ENCODE measurements at regions not wholly inside any gene's neighbourhood (a gene's known extent, or its start where the extent isn't known, plus 50 kb on each side); places are given as distances from the start of the nearest gene placed in this dataset.
A peak's percentile ranks its signal among the peaks of the same experiment; 100 is the strongest.
"Not testable (repeated sequence)": the region's sequence is repeated elsewhere in the genome, so short reads cannot be mapped to it uniquely, and the experiment has no call there.

DNA sequence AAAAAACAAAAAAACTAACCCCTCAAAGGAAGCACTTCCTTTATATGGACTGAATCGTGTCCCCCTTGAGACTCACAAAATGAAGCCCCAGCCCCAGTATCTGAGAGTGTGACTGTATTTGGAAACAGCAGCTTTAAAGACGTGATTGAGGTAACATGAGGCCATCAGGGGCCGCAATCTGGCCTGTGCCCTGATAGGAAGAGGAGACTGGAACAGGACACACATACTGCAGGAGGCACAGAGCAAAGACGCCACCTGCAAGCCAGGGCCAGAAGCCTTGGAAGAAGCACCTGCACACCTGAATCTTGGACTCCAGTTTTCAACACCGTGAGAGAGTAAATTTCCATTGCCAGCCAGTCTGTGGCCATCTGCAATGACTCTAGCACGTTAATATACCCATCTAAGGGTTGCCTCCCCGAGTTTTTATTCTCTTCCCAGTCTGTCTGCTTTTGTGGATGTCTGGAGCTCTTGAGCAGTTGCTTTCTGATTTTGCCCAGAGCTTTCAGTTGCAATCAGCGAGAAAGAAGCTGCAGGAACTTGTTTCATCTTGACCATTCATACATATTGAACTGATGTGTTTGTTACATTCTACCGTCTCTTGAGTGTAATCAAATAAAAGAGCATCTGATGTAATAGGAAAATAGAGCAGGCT lies 775.8 kb upstream of the TPTE start:
- DNase-seq; H3K27ac Mint-ChIP-seq; H3K4me3 Mint-ChIP-seq; H3K27me3 ChIP-seq (ENCODE audit: control insufficient read depth, insufficient read depth, low read length, poor library complexity, severe bottlenecking); H3K27me3 Mint-ChIP-seq (ENCODE audit: insufficient read depth); H3K4me1 ChIP-seq (ENCODE audit: control insufficient read depth, insufficient read depth, low read length); H3K9me3 Mint-ChIP-seq; H3K27ac ChIP-seq (ENCODE audit: low read depth, low read length); H3K4me3 ChIP-seq (ENCODE audit: low read length); H3K36me3 ChIP-seq (ENCODE audit: control insufficient read depth, insufficient read depth, low read length); H3K4me1 Mint-ChIP-seq; H3K9ac ChIP-seq (ENCODE audit: extremely low read depth, low read length, poor library complexity, severe bottlenecking); H3K36me3 Mint-ChIP-seq (ENCODE audit: low read depth): not testable (repeated sequence)
- WGBS, 2 experiments (ENCODE audit: insufficient coverage in 1 of 2, insufficient read length in 1 of 2): 41 to 51% methylated on average over 7 to 9 of the region's 9 CpGs
- H3K9me3 ChIP-seq (ENCODE audit: control insufficient read depth, low read length): peaks cover 88% of the 10 kb centered on the region

DNA sequence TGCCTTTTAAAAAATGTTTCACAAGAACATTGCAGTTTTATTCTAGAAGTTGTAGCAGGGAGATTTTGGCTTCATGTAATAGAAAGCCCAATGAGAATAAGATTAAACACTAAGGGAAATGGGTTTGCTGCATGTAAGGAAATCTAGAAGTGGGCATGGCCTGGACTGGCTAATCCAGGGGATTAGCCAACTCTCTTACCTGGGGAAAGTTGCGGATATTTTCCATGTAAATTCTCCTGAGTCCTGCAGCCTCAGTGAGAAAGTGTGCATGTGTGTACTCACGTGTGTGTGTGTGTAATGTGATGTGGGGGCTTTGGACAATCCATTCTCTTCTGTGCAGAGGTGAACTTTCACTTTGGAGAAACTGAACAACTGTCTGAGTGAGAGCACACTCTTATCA lies 775.1 kb upstream of the TPTE start:
- H3K27ac Mint-ChIP-seq; H3K36me3 Mint-ChIP-seq (ENCODE audit: low read depth); H3K27me3 ChIP-seq (ENCODE audit: control insufficient read depth, insufficient read depth, low read length, poor library complexity, severe bottlenecking); H3K9me3 Mint-ChIP-seq; H3K27me3 Mint-ChIP-seq (ENCODE audit: insufficient read depth); H3K4me1 Mint-ChIP-seq; H3K9ac ChIP-seq (ENCODE audit: extremely low read depth, low read length, poor library complexity, severe bottlenecking); H3K27ac ChIP-seq (ENCODE audit: low read depth, low read length); H3K4me3 ChIP-seq (ENCODE audit: low read length); H3K4me1 ChIP-seq (ENCODE audit: control insufficient read depth, insufficient read depth, low read length); DNase-seq; H3K4me3 Mint-ChIP-seq; H3K36me3 ChIP-seq (ENCODE audit: control insufficient read depth, insufficient read depth, low read length): not testable (repeated sequence)
- H3K9me3 ChIP-seq (ENCODE audit: control insufficient read depth, low read length): peaks cover 88% of the 10 kb centered on the region
- WGBS, 2 experiments (ENCODE audit: insufficient coverage in 1 of 2, insufficient read length in 1 of 2): 44% methylated on average over 2 of the region's 2 CpGs; no CpG with 5 or more reads in 1 of the 2 experiments

DNA sequence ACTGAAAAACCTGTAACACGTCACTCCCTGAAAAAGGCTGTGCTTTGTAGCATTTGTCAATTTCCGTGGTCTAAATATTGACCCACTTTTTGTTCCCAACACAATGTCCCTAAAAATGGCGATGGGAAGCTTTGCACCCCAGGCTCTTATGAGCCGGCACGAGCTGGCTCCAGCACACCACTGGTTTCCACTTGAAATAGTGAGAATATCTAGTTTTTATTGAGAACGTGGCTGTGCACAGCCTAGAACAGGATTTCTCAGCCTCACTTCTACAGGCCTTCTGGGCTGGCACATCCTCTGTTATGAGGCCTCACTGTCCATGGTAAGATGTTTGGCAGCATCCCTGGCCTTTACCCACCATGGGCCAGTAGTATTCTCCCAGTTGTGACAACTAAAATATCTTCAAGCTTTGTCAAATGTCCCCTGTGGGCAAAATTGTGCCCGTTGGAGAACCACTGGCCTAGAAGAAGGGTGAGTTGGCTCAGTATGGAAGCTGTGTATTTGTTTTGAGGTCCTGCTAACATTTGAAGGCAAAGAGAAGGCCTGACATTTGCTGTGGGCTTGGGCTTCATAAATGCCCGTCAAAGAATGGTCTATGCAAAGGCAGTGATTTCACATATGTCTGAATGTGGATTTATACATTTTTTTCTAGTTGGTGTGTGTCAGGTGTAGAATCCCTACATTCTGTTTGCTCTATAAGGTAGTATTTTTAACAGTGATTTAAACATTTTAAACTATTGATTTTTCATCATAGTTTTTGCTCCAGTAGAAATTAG lies 774.4 kb upstream of the TPTE start:
- not testable (repeated sequence) for DNase-seq; H3K9ac ChIP-seq (ENCODE audit: extremely low read depth, low read length, poor library complexity, severe bottlenecking); H3K27me3 ChIP-seq (ENCODE audit: control insufficient read depth, insufficient read depth, low read length, poor library complexity, severe bottlenecking); H3K36me3 ChIP-seq (ENCODE audit: control insufficient read depth, insufficient read depth, low read length); H3K4me1 Mint-ChIP-seq; H3K27ac Mint-ChIP-seq; H3K9me3 Mint-ChIP-seq; H3K4me3 ChIP-seq (ENCODE audit: low read length); H3K36me3 Mint-ChIP-seq (ENCODE audit: low read depth); H3K27me3 Mint-ChIP-seq (ENCODE audit: insufficient read depth); H3K4me1 ChIP-seq (ENCODE audit: control insufficient read depth, insufficient read depth, low read length); H3K4me3 Mint-ChIP-seq; H3K27ac ChIP-seq (ENCODE audit: low read depth, low read length)
- 61 to 64% methylated on average over 7 of the region's 8 CpGs for WGBS, 2 experiments (ENCODE audit: insufficient coverage in 1 of 2, insufficient read length in 1 of 2)
- H3K9me3 ChIP-seq (ENCODE audit: control insufficient read depth, low read length): peaks cover 88% of the 10 kb centered on the region

DNA sequence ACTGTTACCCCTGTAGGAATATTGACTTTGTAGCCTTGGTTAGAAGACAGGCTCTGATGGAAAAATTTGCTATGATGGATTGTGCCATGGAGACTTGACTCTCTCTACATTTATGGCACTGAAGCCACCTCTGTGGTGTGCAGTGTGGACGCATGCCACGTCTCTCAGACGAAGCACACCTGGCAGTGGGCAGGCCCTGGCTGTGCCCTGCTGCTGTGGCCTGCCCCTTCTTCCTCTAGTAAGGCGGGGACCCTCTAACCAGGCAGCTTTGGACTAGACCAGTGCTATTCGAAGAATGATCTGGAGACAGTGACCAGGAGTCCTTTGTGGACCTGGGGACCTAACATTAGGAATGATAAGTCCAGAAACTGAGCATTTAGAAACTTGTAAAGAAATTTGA lies 773.5 kb upstream of the TPTE start:
- peaks cover 90% of the 10 kb centered on the region for H3K9me3 ChIP-seq (ENCODE audit: control insufficient read depth, low read length)
- not testable (repeated sequence) for H3K27me3 Mint-ChIP-seq (ENCODE audit: insufficient read depth); H3K9me3 Mint-ChIP-seq; H3K27ac Mint-ChIP-seq; H3K4me1 ChIP-seq (ENCODE audit: control insufficient read depth, insufficient read depth, low read length); H3K36me3 ChIP-seq (ENCODE audit: control insufficient read depth, insufficient read depth, low read length); H3K4me1 Mint-ChIP-seq; H3K9ac ChIP-seq (ENCODE audit: extremely low read depth, low read length, poor library complexity, severe bottlenecking); H3K4me3 ChIP-seq (ENCODE audit: low read length); H3K36me3 Mint-ChIP-seq (ENCODE audit: low read depth); DNase-seq; H3K27me3 ChIP-seq (ENCODE audit: control insufficient read depth, insufficient read depth, low read length, poor library complexity, severe bottlenecking); H3K27ac ChIP-seq (ENCODE audit: low read depth, low read length); H3K4me3 Mint-ChIP-seq
- 65 to 67% methylated on average over 1 to 5 of the region's 5 CpGs for WGBS, 2 experiments (ENCODE audit: insufficient coverage in 1 of 2, insufficient read length in 1 of 2)

DNA sequence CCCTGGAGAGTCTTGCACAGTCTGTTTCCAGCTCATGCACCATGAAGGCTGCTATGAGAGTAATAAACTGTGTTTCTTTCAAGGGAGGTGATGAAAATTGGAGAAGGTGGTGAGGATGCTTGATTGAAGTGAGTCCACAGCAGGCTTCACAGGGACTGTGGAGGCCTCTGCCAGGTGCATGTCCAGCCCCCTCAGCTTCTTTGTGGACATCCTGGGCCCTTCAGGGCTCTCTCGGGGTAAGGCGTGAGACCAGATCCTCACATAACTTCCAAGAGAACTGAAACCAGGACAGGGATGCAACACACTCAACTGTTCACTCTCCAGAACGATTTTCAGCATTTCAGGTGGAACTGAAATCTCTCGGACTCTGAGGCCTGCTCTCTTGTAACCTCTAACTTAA lies 772.9 kb upstream of the TPTE start:
- not testable (repeated sequence) for H3K36me3 ChIP-seq (ENCODE audit: control insufficient read depth, insufficient read depth, low read length); H3K27me3 Mint-ChIP-seq (ENCODE audit: insufficient read depth); H3K9ac ChIP-seq (ENCODE audit: extremely low read depth, low read length, poor library complexity, severe bottlenecking); H3K4me1 Mint-ChIP-seq; H3K4me3 ChIP-seq (ENCODE audit: low read length); H3K4me3 Mint-ChIP-seq; H3K36me3 Mint-ChIP-seq (ENCODE audit: low read depth); H3K4me1 ChIP-seq (ENCODE audit: control insufficient read depth, insufficient read depth, low read length); H3K27ac ChIP-seq (ENCODE audit: low read depth, low read length); DNase-seq; H3K27ac Mint-ChIP-seq; H3K27me3 ChIP-seq (ENCODE audit: control insufficient read depth, insufficient read depth, low read length, poor library complexity, severe bottlenecking); H3K9me3 Mint-ChIP-seq
- 50 to 65% methylated on average over 4 of the region's 4 CpGs for WGBS, 2 experiments (ENCODE audit: insufficient coverage in 1 of 2, insufficient read length in 1 of 2)
- H3K9me3 ChIP-seq (ENCODE audit: control insufficient read depth, low read length): peaks cover 91% of the 10 kb centered on the region

DNA sequence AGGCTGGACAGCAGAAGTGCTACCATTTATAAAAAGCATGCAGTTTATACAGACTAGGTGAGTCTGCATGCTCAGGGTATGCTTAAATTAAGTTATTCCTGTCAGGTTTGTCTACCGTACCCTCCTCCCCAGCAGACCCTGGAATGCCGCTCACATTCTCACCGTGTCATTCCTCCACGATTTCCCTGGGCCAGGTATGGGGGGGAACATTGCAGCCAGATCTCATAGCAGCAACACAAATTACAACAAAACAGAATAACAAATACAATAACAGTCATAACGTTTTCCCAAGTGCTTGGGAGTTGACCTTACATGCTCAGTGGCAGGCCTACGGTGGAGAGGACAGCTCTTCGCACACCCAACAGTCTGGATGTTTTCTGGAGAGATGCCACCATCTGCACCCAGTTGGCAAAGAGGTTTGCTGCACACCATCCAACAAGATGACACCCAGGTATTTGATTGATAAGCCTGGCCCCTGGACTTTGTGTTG lies 771.6 kb upstream of the TPTE start:
- WGBS, 2 experiments (ENCODE audit: insufficient coverage in 1 of 2, insufficient read length in 1 of 2): 75 to 76% methylated on average over 6 to 7 of the region's 7 CpGs
- H3K27me3 Mint-ChIP-seq (ENCODE audit: insufficient read depth); H3K27ac ChIP-seq (ENCODE audit: low read depth, low read length); H3K4me1 Mint-ChIP-seq; H3K27ac Mint-ChIP-seq; DNase-seq; H3K36me3 Mint-ChIP-seq (ENCODE audit: low read depth); H3K4me1 ChIP-seq (ENCODE audit: control insufficient read depth, insufficient read depth, low read length); H3K4me3 Mint-ChIP-seq; H3K9me3 Mint-ChIP-seq; H3K27me3 ChIP-seq (ENCODE audit: control insufficient read depth, insufficient read depth, low read length, poor library complexity, severe bottlenecking); H3K36me3 ChIP-seq (ENCODE audit: control insufficient read depth, insufficient read depth, low read length); H3K9ac ChIP-seq (ENCODE audit: extremely low read depth, low read length, poor library complexity, severe bottlenecking): not testable (repeated sequence)
- H3K9me3 ChIP-seq (ENCODE audit: control insufficient read depth, low read length): peaks cover 92% of the 10 kb centered on the region
- peak overlapping the region; percentile 34 for H3K4me3 ChIP-seq (ENCODE audit: low read length)
